ENCODE measurements at regions not wholly inside any gene's neighbourhood (a gene's known extent, or its start where the extent isn't known, plus 50 kb on each side); places are given as distances from the start of the nearest gene placed in this dataset.
"Not testable (repeated sequence)": the region's sequence is repeated elsewhere in the genome, so short reads cannot be mapped to it uniquely, and the experiment has no call there.

- no peak for DNase-seq
Measured at GRCh38 chr7:52005613-52006012, 689.0 kb upstream of the COBL start.

DNA sequence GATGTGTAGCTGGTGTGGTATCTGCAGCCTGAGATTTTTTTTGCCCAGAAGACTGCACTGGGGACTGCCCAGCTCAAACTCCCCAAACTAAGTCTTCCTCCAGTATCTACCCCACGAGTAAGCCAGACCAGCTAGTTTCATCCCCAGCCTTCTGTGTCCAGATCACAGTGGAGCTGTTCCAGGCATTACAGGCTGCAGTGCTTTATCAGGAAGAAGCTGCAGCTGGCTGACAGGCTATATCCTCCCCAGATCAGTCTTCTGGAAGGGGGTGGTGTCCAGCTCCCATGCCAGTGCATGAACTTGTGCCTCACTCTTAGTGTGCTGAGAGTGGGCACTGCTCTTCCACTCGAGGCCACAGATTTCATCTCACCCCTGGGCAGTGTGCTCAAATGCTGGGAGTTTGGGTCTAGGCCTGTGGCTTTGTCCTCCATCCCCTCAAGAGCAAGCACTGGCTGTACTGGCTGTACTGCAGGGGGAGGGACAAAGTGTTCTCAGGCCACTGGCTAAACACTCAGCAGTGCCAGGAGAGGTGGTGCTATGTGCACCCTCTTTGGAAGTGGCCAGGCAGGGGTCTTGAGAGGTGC lies 679.1 kb upstream of the COBL start:
- no peak for DNase-seq

DNA sequence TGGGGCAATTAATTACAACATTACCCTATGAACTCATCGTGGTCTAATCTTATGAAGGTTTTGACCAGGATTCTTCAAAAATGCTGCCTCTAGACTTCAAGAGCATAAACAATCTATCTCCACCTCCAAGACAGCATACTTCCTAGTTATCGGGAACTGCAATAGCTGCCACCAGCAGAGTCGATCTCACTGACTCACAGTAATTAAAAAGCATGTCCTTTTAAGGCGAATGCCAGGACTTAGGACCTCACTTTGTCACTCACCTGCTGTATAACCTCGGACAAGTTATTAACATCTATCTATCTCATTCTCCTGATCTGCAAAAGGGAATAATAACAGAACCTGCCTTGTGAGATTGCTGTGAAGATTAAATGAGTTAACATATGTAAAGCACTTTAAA lies 666.0 kb upstream of the COBL start:
- DNase-seq, result no peak

- no peak for DNase-seq
Measured at GRCh38 chr7:51980812-51981211, 664.2 kb upstream of the COBL start.

DNA sequence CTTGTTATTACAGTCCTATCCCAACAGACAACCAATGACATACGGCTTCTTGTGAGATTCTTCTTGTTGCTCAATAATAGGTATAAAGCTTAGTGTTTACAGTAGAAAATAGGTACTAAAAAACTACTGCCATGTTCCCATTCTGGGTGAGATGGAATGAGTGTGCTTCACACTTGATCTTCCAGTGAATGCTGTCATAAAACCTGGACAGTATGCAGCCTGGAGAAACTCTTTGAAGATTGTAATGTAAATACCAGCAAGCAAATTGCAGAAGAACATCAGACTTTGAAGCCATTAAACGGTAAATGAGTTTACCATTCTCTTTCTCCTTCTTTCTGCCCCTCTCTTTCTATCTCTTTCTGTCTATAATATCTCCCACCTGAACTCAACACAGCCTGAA lies 663.7 kb upstream of the COBL start:
- DNase-seq, result no peak

DNA sequence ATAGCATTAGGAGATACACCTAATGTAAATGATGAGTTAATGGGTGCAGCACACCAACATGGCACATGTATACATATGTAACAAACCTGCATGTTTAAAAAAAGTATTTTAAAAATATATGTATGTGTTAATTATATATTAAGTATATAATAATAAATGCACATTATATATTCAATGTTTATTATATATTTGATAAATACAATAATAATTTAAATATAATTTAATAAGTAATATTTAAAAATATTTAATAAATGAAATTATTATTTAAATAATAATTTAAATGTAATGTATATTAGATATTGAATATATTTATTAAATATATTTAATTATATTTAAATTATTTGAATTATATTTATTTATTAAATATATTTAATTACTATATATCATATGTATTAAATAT lies 661.3 kb upstream of the COBL start:
- no peak for DNase-seq

DNA sequence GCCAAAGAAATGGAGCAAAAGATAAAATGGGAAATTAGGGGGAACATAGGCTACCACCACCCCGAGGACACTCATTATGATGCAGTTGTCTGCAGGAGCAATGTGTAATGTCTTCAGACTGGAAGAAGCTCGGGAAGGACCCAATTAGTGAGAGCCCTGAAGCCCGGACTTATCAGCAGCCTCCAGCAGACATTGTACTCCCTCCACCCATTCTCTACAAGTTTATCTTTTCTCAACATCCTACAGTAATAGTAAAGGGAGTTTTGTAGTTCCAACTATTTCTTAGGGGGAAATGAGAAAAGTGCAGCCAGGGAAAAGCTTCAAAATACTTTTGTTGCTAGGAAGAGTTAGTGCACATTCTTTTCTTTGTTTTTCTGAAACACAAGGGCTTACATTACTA lies 657.3 kb upstream of the COBL start:
- no peak for DNase-seq

DNA sequence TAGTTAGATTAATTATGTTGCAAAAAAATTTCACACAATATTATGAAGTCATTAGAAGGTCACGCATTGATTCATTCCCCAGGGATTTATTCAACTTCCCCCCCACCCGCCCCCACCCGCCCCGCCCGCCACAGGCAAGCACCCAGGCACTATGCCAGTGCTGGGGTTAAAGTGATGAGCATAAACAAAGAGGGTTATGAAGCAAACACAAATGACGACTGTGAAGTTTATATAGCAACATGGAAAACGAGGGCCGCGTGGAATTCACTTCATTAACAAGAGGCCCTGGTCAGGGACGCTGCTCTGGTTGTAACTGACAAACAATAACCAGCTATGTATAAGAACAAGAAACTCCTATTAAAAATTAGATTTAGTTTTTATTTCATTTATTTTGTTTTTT lies 656.5 kb upstream of the COBL start:
- no peak for DNase-seq

DNA sequence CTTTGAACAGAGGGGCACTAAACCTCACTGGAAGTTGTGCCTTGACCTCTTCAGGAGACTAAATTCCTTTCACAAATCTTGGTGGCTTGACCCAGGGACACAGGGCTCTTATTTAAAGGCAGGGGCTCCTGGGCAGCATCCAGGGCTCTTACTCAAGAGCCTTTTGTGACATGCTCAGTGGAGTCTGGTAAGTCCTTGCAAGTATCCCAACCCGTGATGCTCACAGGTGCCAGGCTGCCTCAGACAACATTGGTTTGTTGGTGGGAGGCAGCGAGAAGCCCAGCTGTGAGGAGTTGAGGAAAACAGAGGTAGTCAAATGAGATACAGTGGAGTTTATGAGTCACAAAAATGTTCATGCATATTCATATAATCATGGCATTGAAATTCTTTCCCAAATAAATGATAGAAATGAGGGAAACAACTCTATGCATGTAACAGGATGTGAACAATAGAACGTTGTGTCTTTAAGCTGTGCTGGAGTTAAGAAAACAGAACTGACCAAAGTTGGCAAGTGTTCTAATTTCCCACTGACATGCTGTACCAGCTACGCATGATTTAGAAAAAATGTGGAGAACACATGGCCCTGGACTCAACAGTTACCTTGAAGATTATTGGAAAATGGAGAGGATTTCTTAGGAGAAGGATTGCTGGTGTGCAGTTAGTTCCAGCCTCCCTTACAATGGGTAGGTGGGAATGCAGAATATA lies 654.5 kb upstream of the COBL start:
- no peak for DNase-seq

- DNase-seq, result no peak
Measured at GRCh38 chr7:51968461-51968860, 651.9 kb upstream of the COBL start.

DNA sequence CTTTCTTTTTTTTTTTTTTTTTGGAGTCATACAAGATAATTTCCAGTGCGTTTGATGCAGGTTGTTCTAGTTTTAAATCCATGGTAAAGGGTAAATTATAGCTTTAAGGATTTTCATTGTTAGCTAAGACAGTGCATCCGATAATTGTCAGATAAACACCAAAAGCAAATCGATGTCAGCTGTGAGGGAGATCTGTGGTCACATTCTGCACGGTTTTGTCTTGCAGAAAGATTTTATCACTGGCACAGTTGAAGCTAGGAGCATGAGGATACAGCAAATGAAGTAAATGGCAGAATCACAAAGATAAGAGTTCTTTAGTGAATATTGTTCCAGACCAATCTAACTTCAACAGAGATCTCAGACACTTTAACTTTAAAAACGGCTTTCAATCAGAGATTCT lies 648.8 kb upstream of the COBL start:
- DNase-seq, result no peak

GRCh38 chr7:51961804-51962203 lies 645.2 kb upstream of the COBL start:
- DNase-seq, result no peak

- no peak for DNase-seq
Measured at GRCh38 chr7:51950813-51951212, 634.2 kb upstream of the COBL start.

GRCh38 chr7:51949726-51950644 lies 633.4 kb upstream of the COBL start:
- DNase-seq, result no peak

DNA sequence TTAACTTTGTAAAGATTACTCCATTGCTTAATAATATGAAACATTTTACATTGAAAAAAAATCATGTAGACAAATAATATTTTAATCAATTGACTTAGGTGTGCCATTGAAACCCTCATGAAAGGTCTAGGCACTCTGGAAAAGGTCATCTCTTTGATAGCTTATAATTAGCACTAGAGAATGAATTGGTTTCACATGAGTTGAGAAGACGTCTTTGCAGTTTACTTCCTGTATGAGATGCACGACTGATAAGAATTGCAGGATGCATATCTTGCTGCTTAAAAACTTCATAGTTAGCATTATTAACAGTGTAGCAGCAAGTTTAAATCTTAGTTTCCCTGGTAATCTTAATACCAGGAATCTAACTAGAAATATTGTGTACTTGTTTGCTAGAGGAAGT lies 614.2 kb upstream of the COBL start:
- no peak for DNase-seq

- no peak for DNase-seq
Measured at GRCh38 chr7:51929818-51930217, 613.2 kb upstream of the COBL start.

GRCh38 chr7:51927738-51928137 lies 611.1 kb upstream of the COBL start:
- DNase-seq, result no peak

- DNase-seq, result no peak
Measured at GRCh38 chr7:51918581-51918980, 602.0 kb upstream of the COBL start.

GRCh38 chr7:51901489-51901840 lies 584.9 kb upstream of the COBL start:
- DNase-seq, result no peak

DNA sequence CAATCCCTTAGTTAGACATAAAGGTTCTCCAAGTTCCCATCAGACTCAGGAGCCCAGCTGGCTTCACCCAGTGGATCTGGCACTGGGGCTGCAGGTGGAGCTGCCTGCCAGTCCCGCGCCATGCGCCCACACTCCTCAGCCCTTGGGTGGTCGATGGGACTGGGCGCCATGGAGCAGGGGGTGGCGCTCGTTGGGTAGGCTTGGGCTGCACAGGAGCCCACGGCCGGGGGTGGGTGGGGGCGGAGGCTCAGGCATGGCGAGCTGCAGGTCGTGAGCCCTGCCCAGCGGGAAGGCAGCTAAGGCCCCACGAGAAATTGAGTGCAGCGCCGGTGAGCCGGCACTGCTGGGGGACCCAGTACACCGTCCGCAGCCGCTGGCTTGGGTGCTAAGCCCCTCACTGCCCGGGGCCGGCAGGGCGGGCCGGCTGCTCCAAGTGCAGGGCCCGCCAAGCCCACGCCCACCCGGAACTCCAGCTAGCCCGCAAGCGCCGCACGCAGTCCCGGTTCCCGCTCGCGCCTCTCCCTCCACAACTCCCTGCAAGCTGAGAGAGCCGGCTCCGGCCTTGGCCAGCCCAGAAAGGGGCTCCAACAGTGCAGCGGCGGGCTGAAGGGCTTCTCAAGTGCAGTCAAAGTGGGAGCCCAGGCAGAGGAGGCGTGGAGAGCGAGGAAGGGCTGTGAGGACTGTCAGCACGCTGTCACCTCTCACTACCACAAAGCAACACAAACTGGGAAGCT lies 584.3 kb upstream of the COBL start:
- DNase-seq, result not testable (repeated sequence)

DNA sequence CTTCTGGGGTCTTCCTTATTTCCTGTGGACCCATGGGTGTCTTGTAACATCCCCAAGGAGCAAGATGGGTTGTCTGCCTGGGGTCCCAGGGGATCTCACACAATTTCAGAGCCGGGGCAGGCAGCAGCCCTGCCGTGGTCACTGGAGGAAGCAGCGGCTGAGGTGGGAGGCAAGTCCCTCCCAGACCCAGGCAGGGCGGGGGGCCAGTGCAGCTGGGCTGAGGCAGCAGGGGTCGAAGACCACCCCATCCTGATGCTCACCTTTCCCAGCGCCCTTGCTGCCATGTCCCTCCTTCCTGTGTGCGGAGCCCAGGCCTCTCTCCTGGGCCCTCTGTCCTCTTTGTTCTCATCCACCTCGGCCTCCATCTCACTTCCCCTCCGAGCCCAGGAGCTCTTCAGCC lies 583.0 kb upstream of the COBL start:
- no peak for DNase-seq

DNA sequence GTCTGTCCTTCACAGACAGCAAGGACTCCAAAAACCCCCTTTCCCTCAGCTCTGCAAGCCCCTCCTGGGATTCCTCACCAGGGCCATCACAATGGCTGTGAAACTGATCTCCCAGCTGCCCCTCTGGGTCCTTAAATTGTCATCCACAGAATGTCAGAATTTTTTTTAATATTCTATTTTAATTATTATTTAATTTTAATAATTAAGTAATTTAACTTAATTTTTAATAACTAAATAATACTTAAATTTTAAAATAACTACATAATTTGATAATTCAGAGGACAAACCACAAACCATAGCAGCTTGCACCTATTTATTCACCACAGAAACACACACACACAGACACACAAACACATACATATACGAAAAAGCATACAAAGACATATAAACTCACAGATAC lies 565.8 kb upstream of the COBL start:
- no peak for DNase-seq

DNA sequence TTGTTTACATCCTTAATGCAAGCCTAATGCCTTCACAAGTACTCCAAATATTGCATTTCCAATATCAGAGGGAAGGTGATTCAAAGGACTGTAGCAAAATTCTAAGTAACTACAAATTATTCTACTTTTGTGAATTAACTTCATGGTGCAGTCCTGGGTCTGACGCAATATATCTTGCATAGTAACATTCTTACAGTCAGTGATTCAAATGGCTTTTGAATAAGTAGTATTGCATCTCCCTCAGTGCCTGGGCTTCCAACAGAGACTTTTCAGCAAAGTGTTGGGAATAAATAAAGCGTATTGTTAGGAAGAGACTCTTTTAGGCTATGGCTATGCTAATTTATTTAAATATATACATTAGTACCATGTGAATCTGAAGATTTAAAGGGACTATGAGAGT lies 564.7 kb upstream of the COBL start:
- no peak for DNase-seq

- DNase-seq, result no peak
Measured at GRCh38 chr7:51878865-51879264, 562.3 kb upstream of the COBL start.

All from NCI-H1105 treated with DMSO at 0.1 percent for 48 hours (cell line).